ENCODE measurements at regions not wholly inside any gene's neighbourhood (a gene's known extent, or its start where the extent isn't known, plus 50 kb on each side); places are given as distances from the start of the nearest gene placed in this dataset.

DNA sequence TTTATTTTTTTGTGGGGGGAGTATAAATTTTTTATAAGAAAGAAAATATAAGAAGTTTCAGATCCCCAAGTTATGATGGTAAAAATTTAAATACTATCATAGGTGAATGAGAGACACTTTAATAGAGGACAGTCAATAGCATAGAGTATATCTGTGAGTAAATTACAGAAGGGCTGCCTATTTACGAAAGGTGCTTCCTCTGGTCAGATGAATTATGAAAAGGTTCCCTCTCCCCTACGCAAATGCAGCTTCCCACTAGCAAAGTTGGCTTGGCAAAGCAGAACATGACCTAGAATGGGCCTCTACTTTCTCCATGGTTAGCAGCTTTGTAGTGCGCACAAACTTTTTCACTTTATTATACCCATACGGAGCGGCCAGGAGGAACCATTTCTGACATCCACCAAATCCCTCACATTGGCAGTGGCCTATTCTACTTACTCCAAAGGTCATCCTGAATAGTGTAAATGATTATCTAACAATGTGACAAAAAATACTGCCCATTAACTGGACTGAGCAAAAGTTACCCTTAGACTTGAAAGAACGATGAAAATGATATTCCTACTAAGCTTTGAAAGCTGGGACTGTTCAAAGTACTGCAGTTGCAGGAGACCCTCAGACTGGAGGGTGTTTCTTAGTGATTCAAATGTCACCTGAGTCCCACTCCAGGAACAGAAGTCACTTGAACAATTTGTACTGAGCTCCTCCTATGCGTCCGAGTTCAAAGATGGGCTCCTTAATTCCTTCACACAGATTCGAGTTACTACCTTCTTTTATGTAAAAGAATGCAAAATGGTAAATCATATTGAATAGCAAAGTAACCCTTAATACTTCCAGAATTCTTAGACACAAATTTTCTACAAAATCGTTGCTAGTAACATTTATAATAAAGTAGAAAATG is 148.5 kb downstream of the NOL4 start:
- no peak for TF ChIP-seq CTCF (IDR thresholded peaks at IDR 0.05)
- no peak for TF ChIP-seq ZFX (IDR thresholded peaks at IDR 0.05; ENCODE audit: borderline replicate concordance)
